HG02885 (cell line): ENCODE measurements at regions not wholly inside any gene's neighbourhood (a gene's known extent, or its start where the extent isn't known, plus 50 kb on each side); places are given as distances from the start of the nearest gene placed in this dataset.

ENCODE experiments used
- ATAC-seq: cut with Tn5 transposase; IDR thresholded peaks from one replicate; pipeline ENCODE4 v1.9.1; 2021; ENCODE audit warnings: mild to moderate bottlenecking; ENCODE audit not compliant: unreplicated experiment, poor library complexity

- no peak for ATAC-seq
Measured at GRCh38 chr3:66592016-66592761, 91.4 kb upstream of the LRIG1 start.

GRCh38 chr3:66592927-66593625, 92.3 kb upstream of the LRIG1 start:
- ATAC-seq: no peak

GRCh38 chr3:66593978-66594377, 93.2 kb upstream of the LRIG1 start:
- ATAC-seq: no peak

- no peak for ATAC-seq
Measured at GRCh38 chr3:66597308-66597863, 96.6 kb upstream of the LRIG1 start.

GRCh38 chr3:66598168-66598567, 97.3 kb upstream of the LRIG1 start:
- ATAC-seq: no peak

GRCh38 chr3:66602237-66602636, 101.4 kb upstream of the LRIG1 start:
- ATAC-seq: no peak

GRCh38 chr3:66602691-66603090, 101.9 kb upstream of the LRIG1 start:
- ATAC-seq: no peak

GRCh38 chr3:66603151-66603611, 102.4 kb upstream of the LRIG1 start:
- no peak for ATAC-seq

- no peak for ATAC-seq
Measured at GRCh38 chr3:66604481-66604880, 103.7 kb upstream of the LRIG1 start.

GRCh38 chr3:66606126-66606525, 105.3 kb upstream of the LRIG1 start:
- no peak for ATAC-seq

GRCh38 chr3:66606868-66607267, 106.0 kb upstream of the LRIG1 start:
- no peak for ATAC-seq

- no peak for ATAC-seq
Measured at GRCh38 chr3:66609660-66610561, 109.1 kb upstream of the LRIG1 start.

- ATAC-seq: no peak
Measured at GRCh38 chr3:66610562-66610909, 109.7 kb upstream of the LRIG1 start.

- ATAC-seq: no peak
Measured at GRCh38 chr3:66615643-66616301, 115.0 kb upstream of the LRIG1 start.

- no peak for ATAC-seq
Measured at GRCh38 chr3:66617351-66617750, 116.5 kb upstream of the LRIG1 start.

- no peak for ATAC-seq
Measured at GRCh38 chr3:66618066-66618465, 117.2 kb upstream of the LRIG1 start.

GRCh38 chr3:66620296-66620695, 119.5 kb upstream of the LRIG1 start:
- no peak for ATAC-seq

GRCh38 chr3:66622756-66623457, 122.1 kb upstream of the LRIG1 start:
- no peak for ATAC-seq

GRCh38 chr3:66625505-66626216, 124.8 kb upstream of the LRIG1 start:
- no peak for ATAC-seq
